Neural cell (in vitro differentiated cells): ENCODE measurements at regions not wholly inside any gene's neighbourhood (a gene's known extent, or its start where the extent isn't known, plus 50 kb on each side); places are given as distances from the start of the nearest gene placed in this dataset.

Source experiments
- H2AFZ ChIP-seq: fragments of 200-600, 300-800 bp; sonication (generic), shearing (Covaris generic); 2 replicates; pipeline ENCODE4 v1.6.0; 2014; ENCODE audit warnings: low read depth, mild to moderate bottlenecking, antibody characterized with exemption, low read length, moderate library complexity
- H3F3A ChIP-seq: fragments of 200-600 bp; shearing (Covaris generic); 2 replicates; pipeline ENCODE4 v1.6.1; 2016; ENCODE audit warnings: mild to moderate bottlenecking, moderate library complexity, mixed read lengths, antibody characterized with exemption, low read length; ENCODE audit not compliant: insufficient read depth, poor library complexity, severe bottlenecking
- H3K27ac ChIP-seq: fragments of 200-600, 300-800 bp; sonication (generic), shearing (Covaris generic); 2 replicates; pipeline ENCODE4 v1.5.1; 2014; ENCODE audit warnings: mild to moderate bottlenecking, low read length, moderate library complexity
- H3K27me3 ChIP-seq: fragments of 300-800, 200-600 bp; sonication (generic), shearing (Covaris generic); 2 replicates; pipeline ENCODE4 v1.6.0; 2014; ENCODE audit warnings: mild to moderate bottlenecking, low read depth, low read length, moderate library complexity; ENCODE audit not compliant: insufficient read depth
- H3K36me3 ChIP-seq: fragments of 300-800, 200-600 bp; sonication (generic), shearing (Covaris generic); 2 replicates; pipeline ENCODE4 v1.5.1; 2014; ENCODE audit warnings: mild to moderate bottlenecking, antibody characterized with exemption, low read length, moderate library complexity; ENCODE audit not compliant: insufficient read depth
- H3K4me2 ChIP-seq: fragments of 300-800, 200-600 bp; sonication (generic), shearing (Covaris generic); 2 replicates; pipeline ENCODE4 v1.6.0; 2014; ENCODE audit warnings: mild to moderate bottlenecking, low read length
- H3K4me3 ChIP-seq: fragments of 300-800, 200-600 bp; sonication (generic), shearing (Covaris generic); 2 replicates; pipeline ENCODE4 v1.5.1; 2014; ENCODE audit warnings: mild to moderate bottlenecking, low read length, moderate library complexity
- H3K79me2 ChIP-seq: fragments of 200-600 bp; shearing (Covaris generic); replicated peaks from 2 replicates; pipeline ENCODE4 v1.6.0; 2014; ENCODE audit warnings: mild to moderate bottlenecking, low read length, moderate library complexity; ENCODE audit not compliant: insufficient read depth
- H3K9ac ChIP-seq: fragments of 300-800, 200-600 bp; sonication (generic), shearing (Covaris generic); 2 replicates; pipeline ENCODE4 v1.6.1; 2016; ENCODE audit warnings: mild to moderate bottlenecking, low read length, mixed read lengths
- H3K9me2 ChIP-seq: fragments of 200-600 bp; shearing (Covaris generic); 2 replicates; pipeline ENCODE4 v1.6.1; 2016; ENCODE audit warnings: mild to moderate bottlenecking, low read length, mixed read lengths; ENCODE audit not compliant: insufficient read depth
- H3K9me3 ChIP-seq: fragments of 200-600, 300-800 bp; sonication (generic), shearing (Covaris generic); 2 replicates; pipeline ENCODE4 v1.6.1; 2016; ENCODE audit warnings: mild to moderate bottlenecking, mixed run types, low read length, moderate library complexity, mixed read lengths
- H4K20me1 ChIP-seq: fragments of 200-600 bp; shearing (Covaris generic); 2 replicates; pipeline ENCODE4 v1.6.1; 2016; ENCODE audit warnings: mild to moderate bottlenecking, mixed run types; ENCODE audit not compliant: insufficient read depth
- EP300 ChIP-seq: fragments of 450-650 bp; conservative IDR thresholded peaks from 2 replicates; pipeline ENCODE4 v1.6.1; 2014; ENCODE audit warnings: antibody characterized with exemption, mild to moderate bottlenecking, moderate library complexity; ENCODE audit not compliant: poor library complexity, severe bottlenecking
- EZH2 ChIP-seq: fragments of 200-600, 300-800 bp; shearing (Covaris generic), sonication (generic); IDR thresholded peaks from 2 replicates; pipeline ENCODE4 v1.6.1; 2014; ENCODE audit warnings: antibody characterized with exemption, low read length, borderline replicate concordance, mild to moderate bottlenecking; ENCODE audit not compliant: insufficient read depth, poor library complexity, severe bottlenecking
- MXI1 ChIP-seq: fragments of 450-650 bp; conservative IDR thresholded peaks from 2 replicates; pipeline ENCODE4 v1.6.1; 2014; ENCODE audit warnings: antibody characterized with exemption, mild to moderate bottlenecking; ENCODE audit not compliant: poor library complexity, severe bottlenecking
- POLR2AphosphoS5 ChIP-seq: IDR thresholded peaks from 2 replicates; pipeline ENCODE4 v1.6.1; 2012
- RAD21 ChIP-seq: fragments of 450-650 bp; conservative IDR thresholded peaks from 2 replicates; pipeline ENCODE4 v1.6.1; 2014; ENCODE audit warnings: antibody characterized with exemption, mild to moderate bottlenecking, moderate library complexity
- REST ChIP-seq: IDR thresholded peaks from 2 replicates; pipeline ENCODE4 v1.6.1; 2012; ENCODE audit warnings: borderline replicate concordance
- SMC3 ChIP-seq: fragments of 450-650 bp; conservative IDR thresholded peaks from 2 replicates; pipeline ENCODE4 v1.6.1; 2014; ENCODE audit warnings: antibody characterized with exemption, mild to moderate bottlenecking, moderate library complexity; ENCODE audit not compliant: poor library complexity
- TAF1 ChIP-seq: IDR thresholded peaks from 2 replicates; pipeline ENCODE4 v1.6.1; 2012; ENCODE audit warnings: low read depth
- TF ChIP-seq, protein P1 (sequence below): fragments of 450-650 bp; IDR thresholded peaks from 2 replicates; pipeline ENCODE4 v1.5.1; 2014; ENCODE audit warnings: antibody characterized with exemption, mild to moderate bottlenecking, moderate library complexity; ENCODE audit not compliant: poor library complexity, severe bottlenecking

DNA sequence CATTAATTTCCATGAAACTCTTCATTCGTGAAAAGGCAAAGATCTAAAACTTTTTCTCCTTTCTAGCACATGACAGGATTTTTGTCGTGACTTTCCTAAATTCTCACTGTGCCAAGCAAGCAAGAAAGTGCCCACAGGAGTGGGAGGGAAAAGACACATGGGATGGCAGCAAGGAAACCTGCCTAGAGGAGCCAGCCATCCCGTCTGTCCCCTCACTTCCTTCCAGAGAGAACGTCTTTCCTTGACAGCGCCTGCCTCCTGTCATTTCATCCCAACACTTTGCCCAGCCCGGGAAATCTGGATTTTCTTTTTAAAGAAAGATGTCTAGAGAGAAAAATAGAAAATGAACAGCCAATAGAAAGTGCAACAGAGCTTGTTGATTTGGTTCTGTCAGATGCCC, 200.6 kb upstream of the PTBP2 start:
- H3K9me3 ChIP-seq, result no peaks in the 10 kb centered on the region
- no peaks in the 10 kb centered on the region for H3F3A ChIP-seq
- H3K9me2 ChIP-seq, result no peaks in the 10 kb centered on the region
- no peak overlapping the region for H3K4me3 ChIP-seq
- H2AFZ ChIP-seq, result no peak overlapping the region
- H3K9ac ChIP-seq, result no peak overlapping the region
- H3K27me3 ChIP-seq, result no peaks in the 10 kb centered on the region
- H3K36me3 ChIP-seq, result no peaks in the 10 kb centered on the region
- no peak overlapping the region for H3K27ac ChIP-seq
- no peaks in the 10 kb centered on the region for H3K79me2 ChIP-seq
- TF ChIP-seq EP300 (no peak), EZH2 (no peak), RAD21 (no peak), SMC3 (no peak), POLR2AphosphoS5 (no peak), MXI1 (no peak), REST (no peak), TAF1 (no peak)
- TF ChIP-seq, protein P1, sequence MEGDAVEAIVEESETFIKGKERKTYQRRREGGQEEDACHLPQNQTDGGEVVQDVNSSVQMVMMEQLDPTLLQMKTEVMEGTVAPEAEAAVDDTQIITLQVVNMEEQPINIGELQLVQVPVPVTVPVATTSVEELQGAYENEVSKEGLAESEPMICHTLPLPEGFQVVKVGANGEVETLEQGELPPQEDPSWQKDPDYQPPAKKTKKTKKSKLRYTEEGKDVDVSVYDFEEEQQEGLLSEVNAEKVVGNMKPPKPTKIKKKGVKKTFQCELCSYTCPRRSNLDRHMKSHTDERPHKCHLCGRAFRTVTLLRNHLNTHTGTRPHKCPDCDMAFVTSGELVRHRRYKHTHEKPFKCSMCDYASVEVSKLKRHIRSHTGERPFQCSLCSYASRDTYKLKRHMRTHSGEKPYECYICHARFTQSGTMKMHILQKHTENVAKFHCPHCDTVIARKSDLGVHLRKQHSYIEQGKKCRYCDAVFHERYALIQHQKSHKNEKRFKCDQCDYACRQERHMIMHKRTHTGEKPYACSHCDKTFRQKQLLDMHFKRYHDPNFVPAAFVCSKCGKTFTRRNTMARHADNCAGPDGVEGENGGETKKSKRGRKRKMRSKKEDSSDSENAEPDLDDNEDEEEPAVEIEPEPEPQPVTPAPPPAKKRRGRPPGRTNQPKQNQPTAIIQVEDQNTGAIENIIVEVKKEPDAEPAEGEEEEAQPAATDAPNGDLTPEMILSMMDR, result no peak
- no peaks in the 10 kb centered on the region for H4K20me1 ChIP-seq
- H3K4me2 ChIP-seq, result no peak overlapping the region

DNA sequence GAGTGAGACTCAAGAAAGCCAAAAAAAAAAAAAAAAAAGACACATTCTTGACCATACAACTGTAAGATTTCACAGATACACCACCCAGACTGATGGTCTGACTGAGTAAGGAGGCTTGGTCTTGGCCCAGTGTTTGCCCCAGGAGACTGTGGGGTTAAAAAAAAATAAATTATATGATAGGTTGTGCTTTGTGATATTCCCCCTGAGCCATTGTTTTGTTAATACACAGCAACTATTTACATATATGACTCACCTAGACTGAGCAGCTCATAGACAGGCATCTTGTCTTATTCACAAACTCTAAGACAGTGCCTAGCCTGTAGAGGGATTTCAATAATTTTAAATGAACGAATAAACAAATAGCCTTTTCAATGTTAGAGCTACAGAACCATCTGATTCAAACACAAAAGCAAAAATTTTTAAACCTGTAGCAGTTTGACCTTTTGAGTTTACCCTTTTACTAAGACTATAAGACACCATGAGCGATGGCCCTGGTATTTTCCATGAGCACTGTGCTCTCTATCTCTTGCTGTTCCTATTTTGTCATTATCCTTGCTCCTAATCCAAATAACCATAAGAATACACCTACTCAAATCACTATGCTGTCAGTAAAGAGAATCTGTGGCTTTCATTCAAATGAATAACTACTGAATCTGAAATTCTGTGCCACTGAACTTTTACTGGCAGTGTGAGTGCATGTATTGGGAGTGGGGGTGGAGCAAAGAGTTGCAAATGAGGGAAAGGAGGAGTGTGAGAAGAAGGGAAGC, 199.4 kb upstream of the PTBP2 start:
- Histone ChIP-seq H4K20me1 (no peaks in the 10 kb centered on the region), H3K9me2 (no peaks in the 10 kb centered on the region), H3K79me2 (no peaks in the 10 kb centered on the region), H3K4me3 (no peak overlapping the region), H3K27ac (no peak overlapping the region), H3K9me3 (no peaks in the 10 kb centered on the region), H3K4me2 (no peak overlapping the region), H3K27me3 (no peaks in the 10 kb centered on the region), H3K36me3 (no peaks in the 10 kb centered on the region), H3F3A (no peaks in the 10 kb centered on the region), H3K9ac (no peak overlapping the region), H2AFZ (no peak overlapping the region)
- TF ChIP-seq SMC3 (no peak), REST (no peak), RAD21 (no peak)
